IMR-90 (cell line): ENCODE measurements at regions not wholly inside any gene's neighbourhood (a gene's known extent, or its start where the extent isn't known, plus 50 kb on each side); places are given as distances from the start of the nearest gene placed in this dataset.

Source experiments
- ATAC-seq: fragments of 200-7000 bp; cut with Tn5 transposase; 2 replicates; pipeline ENCODE4 v1.9.1; 2020; ENCODE audit warnings: low read depth, mild to moderate bottlenecking, moderate library complexity
- BruUV-seq: library from RNA; stranded (reverse); fragments of 400-500 nt; replicated peaks from 2 replicates; lab custom pipeline; 2021; lab: Mats Ljungman, UMichigan
- CTCF ChIA-PET: fragments of 300-600 bp; formaldehyde crosslinking; extraction: SDS; loops from one replicate; lab custom pipeline; 2021; ENCODE audit warnings: antibody characterized with exemption; lab: Yijun Ruan, JAX
- POLR2A ChIA-PET: fragments of 300-600 bp; sonication (Branson Sonifier 250); formaldehyde crosslinking; loops from one replicate; lab custom pipeline; 2022; ENCODE audit warnings: antibody characterized with exemption; ENCODE audit not compliant: unreplicated experiment; lab: Charles Lee
- DNase-seq: peaks from one replicate; pipeline ENCODE4 v3.0.0; 2013
- H2AFZ ChIP-seq: replicated peaks from 2 replicates; pipeline ENCODE3; 2013; ENCODE audit warnings: low read length, mild to moderate bottlenecking; ENCODE audit not compliant: poor library complexity
- H2AK5ac ChIP-seq: 2 replicates; pipeline ENCODE4 v1.6.1; 2013; ENCODE audit warnings: low read depth, low read length, inconsistent platforms
- H2AK9ac ChIP-seq: replicated peaks from 2 replicates; pipeline ENCODE3; 2013; ENCODE audit warnings: mild to moderate bottlenecking, low read depth, low read length, moderate library complexity; ENCODE audit not compliant: poor library complexity
- H2BK120ac ChIP-seq: 2 replicates; pipeline ENCODE4 v1.6.1; 2013; ENCODE audit warnings: low read depth, low read length, inconsistent platforms
- H2BK15ac ChIP-seq: 3 replicates; pipeline ENCODE4 v1.6.1; 2013; ENCODE audit warnings: low read depth, low read length, inconsistent platforms
- H2BK20ac ChIP-seq: 2 replicates; pipeline ENCODE4 v1.6.1; 2013; ENCODE audit warnings: low read depth, mild to moderate bottlenecking, inconsistent platforms, low read length, moderate library complexity
- H2BK5ac ChIP-seq: 2 replicates; pipeline ENCODE4 v1.6.1; 2013; ENCODE audit warnings: mild to moderate bottlenecking, low read depth, low read length, inconsistent platforms; ENCODE audit not compliant: poor library complexity, severe bottlenecking
- H3K14ac ChIP-seq: replicated peaks from 2 replicates; pipeline ENCODE4 v1.6.1; 2013; ENCODE audit warnings: low read depth, low read length, inconsistent platforms
- H3K18ac ChIP-seq: 2 replicates; pipeline ENCODE4 v1.6.1; 2013; ENCODE audit warnings: low read depth, low read length, control low read depth
- H3K23ac ChIP-seq: 2 replicates; pipeline ENCODE4 v1.6.1; 2013; ENCODE audit warnings: low read depth, low read length, inconsistent platforms
- H3K27ac ChIP-seq: 2 replicates; pipeline ENCODE4 v1.5.1; 2013; ENCODE audit warnings: mild to moderate bottlenecking, control low read depth, low read length; ENCODE audit not compliant: insufficient read depth
- H3K27me3 ChIP-seq: 2 replicates; pipeline ENCODE4 v1.6.1; 2013; ENCODE audit warnings: low read length; ENCODE audit not compliant: control insufficient read depth, insufficient read depth
- H3K36me3 ChIP-seq: 2 replicates; pipeline ENCODE4 v1.6.1; 2013; ENCODE audit warnings: low read length, mixed read lengths; ENCODE audit not compliant: control insufficient read depth, insufficient read depth
- H3K4ac ChIP-seq: 2 replicates; pipeline ENCODE4 v1.6.1; 2013; ENCODE audit warnings: low read depth, low read length, inconsistent platforms
- H3K4me1 ChIP-seq: 2 replicates; pipeline ENCODE4 v1.6.1; 2013; ENCODE audit warnings: low read length, mixed read lengths; ENCODE audit not compliant: control insufficient read depth, insufficient read depth
- H3K4me2 ChIP-seq: 2 replicates; pipeline ENCODE4 v1.6.1; 2013; ENCODE audit warnings: low read depth, mild to moderate bottlenecking, control low read depth, low read length, moderate library complexity
- H3K4me3 ChIP-seq: 2 replicates; pipeline ENCODE4 v1.5.1; 2013; ENCODE audit warnings: low read depth, mild to moderate bottlenecking, control low read depth, low read length, moderate library complexity; ENCODE audit not compliant: insufficient read depth
- H3K56ac ChIP-seq: 2 replicates; pipeline ENCODE4 v1.6.1; 2013; ENCODE audit warnings: low read length, inconsistent platforms; ENCODE audit not compliant: insufficient read depth; ENCODE audit errors: extremely low read depth
- H3K79me1 ChIP-seq, 2 experiments: 2 replicates each; pipeline ENCODE4 v1.6.1; 2013; ENCODE audit warnings: low read length in 2 of 2, inconsistent platforms in 1 of 2, low read depth in 1 of 2
- H3K9ac ChIP-seq: 2 replicates; pipeline ENCODE4 v1.6.1; 2013; ENCODE audit warnings: low read depth, low read length, control low read depth
- H3K9me1 ChIP-seq: 2 replicates; pipeline ENCODE4 v1.6.1; 2013; ENCODE audit warnings: low read length, inconsistent platforms; ENCODE audit not compliant: insufficient read depth
- H3K9me3 ChIP-seq: 2 replicates; pipeline ENCODE4 v1.6.1; 2013; ENCODE audit warnings: low read length; ENCODE audit not compliant: control insufficient read depth, insufficient read depth
- H4K20me1 ChIP-seq: 2 replicates; pipeline ENCODE4 v1.6.1; 2013; ENCODE audit warnings: low read length, inconsistent platforms; ENCODE audit not compliant: insufficient read depth
- H4K5ac ChIP-seq: 2 replicates; pipeline ENCODE4 v1.6.1; 2013; ENCODE audit warnings: mild to moderate bottlenecking, low read depth, low read length, control low read depth
- H4K8ac ChIP-seq, 2 experiments: 2 replicates each; pipeline ENCODE4 v1.6.1; 2013; ENCODE audit warnings: low read depth in 2 of 2, low read length in 2 of 2, control low read depth in 1 of 2, inconsistent platforms in 1 of 2
- H4K91ac ChIP-seq: 2 replicates; pipeline ENCODE4 v1.6.1; 2013; ENCODE audit warnings: low read depth, low read length, inconsistent platforms; ENCODE audit not compliant: insufficient read depth
- CEBPB ChIP-seq: IDR thresholded peaks from 2 replicates; pipeline ENCODE4 v1.6.1; 2012; ENCODE audit warnings: low read depth, low read length, improper control_type of control experiment
- MXI1 ChIP-seq: IDR thresholded peaks from 2 replicates; pipeline ENCODE4 v1.6.1; 2012; ENCODE audit warnings: low read depth, mild to moderate bottlenecking, low read length, moderate library complexity, borderline replicate concordance
- WGBS, 2 experiments: methylation state at CpG; one replicate each; pipeline versions ENCODE4 v1.1.5 to v1.1.7; 2013; ENCODE audit warnings: missing lambda C conversion rate in 2 of 2; ENCODE audit not compliant: insufficient read length in 1 of 2; ENCODE audit errors: extremely low coverage in 2 of 2; 5-methylcytosine and 5-hydroxymethylcytosine counted together
- dilution Hi-C: fragments of 300-500 bp; cut with HindIII; formaldehyde crosslinking; loops from one replicate; pipeline ENCODE4 v1.14.3; 2018; ENCODE audit warnings: low sequenced_read_pairs; ENCODE audit not compliant: unreplicated experiment
- in situ Hi-C: fragments of 300-500 bp; cut with MboI; formaldehyde crosslinking; loops from 3 replicates; pipeline ENCODE4 v1.14.3; 2019; ENCODE audit warnings: low sequenced_read_pairs, inconsistent platforms, mixed read lengths
- intact Hi-C: fragments of 100-400 bp; cut with micrococcal nuclease; formaldehyde crosslinking; loops from 2 replicates; pipeline ENCODE4 v1.10.0; 2022

DNA sequence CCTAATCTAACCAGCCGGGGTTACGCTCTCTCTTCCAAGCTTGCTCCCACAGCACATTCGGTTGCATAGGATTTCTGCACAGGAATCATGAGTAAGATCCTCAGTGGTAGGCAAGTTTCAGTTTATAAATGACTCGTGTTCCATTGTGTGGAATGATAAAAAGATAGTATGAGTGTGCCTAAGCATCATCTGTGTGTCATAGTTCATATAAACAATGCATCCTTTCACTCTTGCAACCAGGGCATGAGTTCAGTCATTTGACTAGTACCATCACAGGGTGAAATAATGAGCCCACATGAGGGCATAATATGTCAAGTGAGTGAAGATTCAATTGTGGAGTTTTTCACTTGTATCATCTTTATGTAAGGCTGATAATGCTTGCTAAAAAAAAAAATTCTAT lies 417.1 kb upstream of the CDH2 start:
- no peak overlapping the region for H4K91ac ChIP-seq
- no peak overlapping the region for H3K18ac ChIP-seq
- BruUV-seq: no TSS peak
- H3K9me3 ChIP-seq: no peaks in the 10 kb centered on the region
- H3K4me2 ChIP-seq: peak overlapping the region; percentile 7; the same call in 1 of the 2 replicates
- H4K5ac ChIP-seq: no peak overlapping the region
- DNase-seq (peak; percentile 41), ATAC-seq (peak; percentile 27; the same call in 1 of the 2 replicates)
- no CpG with 5 or more reads among the region's 4 CpGs for WGBS, 2 experiments
- no peak overlapping the region for H4K8ac ChIP-seq
- CTCF ChIA-PET: no interaction called here
- no peak overlapping the region for H2AK5ac ChIP-seq
- H2AK9ac ChIP-seq: no peak overlapping the region
- H3K4me1 ChIP-seq: no peaks in the 10 kb centered on the region
- H3K4ac ChIP-seq: no peak overlapping the region
- H2BK5ac ChIP-seq: no peak overlapping the region
- H3K14ac ChIP-seq: no peak overlapping the region
- no peak overlapping the region for H3K4me3 ChIP-seq
- H3K9ac ChIP-seq: no peak overlapping the region
- no peak overlapping the region for H2AFZ ChIP-seq
- TF ChIP-seq CEBPB (0 out of 2 replicates have a peak, but pooled peaks have one; percentile 7), MXI1 (no peak)
- H3K27me3 ChIP-seq: no peaks in the 10 kb centered on the region
- dilution Hi-C loops: no loop called here
- POLR2A ChIA-PET: no interaction called here
- in situ Hi-C loops: no loop called here
- no peak overlapping the region for H3K23ac ChIP-seq
- H3K36me3 ChIP-seq: no peaks in the 10 kb centered on the region
- no peak overlapping the region for H3K56ac ChIP-seq
- no peaks in the 10 kb centered on the region for H3K9me1 ChIP-seq
- H2BK15ac ChIP-seq: no peak overlapping the region
- no peak overlapping the region for H2BK120ac ChIP-seq
- H4K20me1 ChIP-seq: no peaks in the 10 kb centered on the region
- no peak overlapping the region for H2BK20ac ChIP-seq
- intact Hi-C loops: no loop called here
- H3K27ac ChIP-seq: no peak overlapping the region
- H3K79me1 ChIP-seq: no peaks in the 10 kb centered on the region
